Testis (tissue), 2 donors: ENCODE measurements at regions not wholly inside any gene's neighbourhood (a gene's known extent, or its start where the extent isn't known, plus 50 kb on each side); places are given as distances from the start of the nearest gene placed in this dataset.

Experiments used
- CTCF ChIP-seq, 3 experiments: fragments of 450-650 bp in 2 of 3; fragments of 200-600 bp in 1 of 3; sonication (generic) in 1 of 3; IDR thresholded peaks; one replicate each; pipeline ENCODE4 v1.5.1; 2016 to 2019; ENCODE audit warnings: antibody characterized with exemption in 3 of 3, mild to moderate bottlenecking in 2 of 3, moderate library complexity in 1 of 3
- POLR2A ChIP-seq: fragments of 450-650 bp; IDR thresholded peaks from one replicate; pipeline ENCODE4 v1.6.1; 2017; ENCODE audit warnings: antibody characterized with exemption, mild to moderate bottlenecking, moderate library complexity

GRCh38 chr10:84065804-84066601, 73.3 kb upstream of the GHITM start:
- TF ChIP-seq CTCF (IDR thresholded peaks at IDR 0.05) (no peak), POLR2A (no peak)
